CD4-positive, alpha-beta T cell treated with Interleukin-10 for 1 hour (primary cell): ENCODE measurements at regions not wholly inside any gene's neighbourhood (a gene's known extent, or its start where the extent isn't known, plus 50 kb on each side); places are given as distances from the start of the nearest gene placed in this dataset.
"Not testable (repeated sequence)": the region's sequence is repeated elsewhere in the genome, so short reads cannot be mapped to it uniquely, and the experiment has no call there.

Experiments used
- DNase-seq: peaks from one replicate; pipeline ENCODE4 v3.0.0-alpha.2; 2020

DNA sequence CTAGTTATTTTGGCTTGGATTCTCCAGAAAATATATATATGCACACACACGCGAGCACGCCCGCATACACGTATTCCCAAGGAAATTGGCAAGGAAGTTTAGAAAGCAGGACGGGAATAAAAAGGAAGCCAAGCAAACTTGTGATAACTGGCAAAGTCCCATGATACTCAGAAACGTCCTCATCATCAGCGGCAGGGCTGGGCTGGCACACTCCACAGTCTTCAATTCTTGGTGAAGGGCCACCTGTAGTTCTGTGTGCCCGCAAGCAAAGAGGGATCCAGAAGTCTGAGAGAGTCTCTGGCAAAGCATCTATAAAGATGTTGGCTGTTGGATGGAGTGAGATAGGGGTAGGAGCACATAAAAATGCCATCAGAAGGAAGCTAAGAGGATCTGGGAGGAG lies 289.3 kb upstream of the CTNND2 start:
- no peak for DNase-seq

DNA sequence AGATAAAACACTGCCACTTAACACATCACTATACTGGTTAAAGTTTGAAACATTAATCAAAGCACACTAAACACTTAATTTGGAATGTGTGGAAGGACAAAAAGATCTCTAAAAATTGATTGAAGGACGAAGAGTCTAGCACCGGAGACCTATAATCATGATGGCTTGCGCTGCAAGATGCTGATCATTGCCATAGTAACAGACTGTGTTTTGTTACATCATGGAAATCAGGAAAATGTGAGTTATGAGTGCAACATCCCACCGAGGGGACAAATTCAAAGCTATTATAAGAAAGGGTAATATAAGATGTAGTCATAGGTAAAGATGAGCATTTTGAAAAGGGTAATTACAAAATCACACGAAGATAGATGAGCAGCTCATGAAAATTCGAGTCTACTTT lies 278.8 kb upstream of the CTNND2 start:
- DNase-seq, result no peak

DNA sequence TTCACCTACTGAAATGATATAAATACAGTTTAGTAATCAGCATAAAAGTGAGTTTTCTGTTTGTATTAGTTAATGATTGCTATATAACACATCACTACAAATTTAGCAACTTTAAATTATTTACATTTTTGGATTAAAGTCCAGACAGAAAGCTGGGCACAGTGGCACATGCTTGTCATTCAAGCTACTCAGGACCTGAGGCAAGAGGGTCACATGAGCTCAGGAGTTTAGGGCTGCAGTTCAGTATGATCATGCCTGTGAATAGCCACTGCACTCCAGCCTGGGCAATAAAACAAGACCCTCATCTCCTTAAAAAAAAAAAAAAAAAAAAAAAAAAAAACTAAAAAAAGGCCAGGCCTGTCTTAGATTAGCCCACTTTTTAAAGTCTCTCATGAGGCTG lies 273.6 kb upstream of the CTNND2 start:
- no peak for DNase-seq

DNA sequence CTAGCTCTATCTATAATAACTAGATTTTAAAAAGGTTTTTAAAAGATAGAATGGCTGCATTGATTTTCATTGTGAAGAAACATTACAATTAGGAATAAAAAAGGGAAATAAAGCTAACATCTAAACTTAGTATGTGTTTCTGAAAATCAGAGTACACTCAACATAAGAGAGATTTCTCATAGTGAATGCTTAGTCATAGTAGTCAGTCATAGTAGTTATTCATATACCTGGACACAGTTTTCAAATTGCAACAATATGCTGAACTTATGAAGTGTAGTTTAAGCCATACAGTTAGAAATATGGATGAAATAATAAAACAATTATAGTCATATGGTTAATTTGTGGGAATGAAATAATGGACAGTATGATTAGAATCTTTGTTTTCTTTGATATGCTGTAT lies 273.0 kb upstream of the CTNND2 start:
- no peak for DNase-seq

DNA sequence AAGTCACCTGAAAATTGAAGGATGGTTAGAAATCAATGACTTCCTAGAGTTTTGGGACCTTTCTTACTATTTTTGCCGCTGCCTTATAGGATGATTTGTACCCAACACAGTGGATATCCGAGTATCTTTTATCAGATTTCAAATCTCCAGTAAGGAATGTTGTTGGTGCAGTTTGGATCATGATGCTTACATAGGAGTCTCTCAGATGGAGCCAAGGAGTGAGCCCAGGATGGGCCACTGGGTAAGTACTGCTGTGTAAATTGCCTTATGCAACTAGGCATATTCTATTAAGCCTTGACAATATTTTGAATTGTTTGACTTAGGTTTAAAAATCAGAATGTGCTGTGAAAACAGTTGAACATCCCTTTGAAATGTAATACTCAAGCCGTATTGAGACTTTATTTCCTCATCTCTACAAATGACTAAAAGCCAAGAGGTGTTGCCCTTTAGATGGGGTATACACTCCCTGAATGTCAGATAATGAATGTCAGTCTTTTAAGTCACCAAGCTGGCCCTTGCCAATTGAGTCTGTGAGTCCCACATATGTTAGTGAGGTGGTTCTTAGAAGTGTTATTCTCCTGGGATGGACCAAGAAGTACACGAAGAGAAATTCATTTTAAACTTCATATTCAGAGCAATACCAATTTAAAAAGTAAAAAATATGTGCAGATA lies 271.8 kb upstream of the CTNND2 start:
- no peak for DNase-seq

DNA sequence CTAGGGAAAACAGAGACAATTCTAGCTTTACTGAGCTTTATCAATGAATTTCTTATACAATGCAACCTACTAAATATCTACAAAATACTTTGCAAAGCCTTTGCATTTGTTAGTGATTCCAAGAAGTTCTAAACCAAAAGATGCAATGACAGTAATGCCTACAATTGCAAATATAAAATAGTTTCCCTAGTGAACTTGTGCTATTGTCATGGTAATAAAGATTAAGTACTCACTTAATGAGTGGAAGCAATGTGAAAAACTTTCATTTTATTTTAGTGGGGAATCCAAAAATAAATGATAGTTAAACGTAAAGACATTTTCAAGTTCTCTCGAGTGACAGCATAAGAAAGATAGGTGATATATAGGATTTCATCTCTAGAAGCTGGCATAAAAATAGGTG lies 270.5 kb upstream of the CTNND2 start:
- no peak for DNase-seq

DNA sequence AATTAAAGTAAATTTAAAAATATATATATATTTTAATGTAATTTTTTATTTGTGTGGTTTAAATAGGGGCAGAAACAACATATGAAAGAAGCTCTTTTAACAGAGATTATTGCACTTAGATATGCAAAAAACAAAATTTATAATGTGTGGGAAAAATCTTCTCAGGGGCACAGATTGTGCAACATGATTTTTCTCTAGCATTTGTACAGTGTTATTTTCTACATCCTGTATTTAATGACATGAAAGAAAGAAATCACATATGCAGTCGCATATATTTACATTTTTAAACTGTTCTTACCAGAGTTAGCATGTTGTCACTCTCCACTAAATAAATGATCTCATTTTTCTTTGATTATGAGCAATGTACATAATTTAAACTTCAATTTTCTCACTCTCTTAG lies 265.3 kb upstream of the CTNND2 start:
- no peak for DNase-seq

DNA sequence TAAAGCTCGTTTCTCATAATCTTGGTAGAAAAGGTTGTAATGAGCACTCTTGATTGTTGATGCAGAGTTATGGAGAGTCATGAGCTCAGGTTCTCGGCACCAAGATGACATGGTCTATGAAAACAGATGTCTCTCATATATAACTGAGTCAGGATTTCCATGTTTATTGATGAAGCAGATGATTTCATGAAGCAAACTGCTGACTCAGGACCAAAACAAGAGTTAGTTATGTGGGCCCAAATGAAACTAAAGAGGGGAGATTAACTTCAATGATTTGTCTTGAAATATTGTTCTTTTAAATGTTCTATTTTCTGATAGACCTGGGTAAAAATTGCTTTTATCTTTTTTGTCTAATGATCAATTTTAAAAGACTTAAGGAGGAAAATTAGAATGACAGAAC lies 258.6 kb upstream of the CTNND2 start:
- DNase-seq, result no peak

DNA sequence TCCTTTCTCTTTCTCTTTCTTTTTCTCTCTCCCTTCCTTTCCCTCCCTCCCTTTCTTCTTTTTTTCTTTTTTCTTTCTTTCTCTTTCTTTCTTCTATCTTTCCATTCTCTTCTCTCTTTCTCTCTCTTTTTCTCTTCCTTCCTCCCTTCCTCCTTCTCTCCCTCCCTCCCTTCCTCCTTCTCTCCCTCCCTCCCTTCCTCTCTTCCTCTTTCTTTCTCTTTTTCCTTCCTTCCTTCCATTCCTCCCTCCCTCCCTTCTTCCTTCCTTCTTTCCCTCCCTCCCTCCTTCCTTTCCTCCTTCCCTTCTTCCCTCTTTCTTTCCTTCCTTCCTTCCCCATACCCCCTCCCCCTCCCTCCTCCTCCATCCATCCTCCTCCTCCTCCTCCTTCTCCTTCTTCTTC lies 243.3 kb upstream of the CTNND2 start:
- no peak for DNase-seq

DNA sequence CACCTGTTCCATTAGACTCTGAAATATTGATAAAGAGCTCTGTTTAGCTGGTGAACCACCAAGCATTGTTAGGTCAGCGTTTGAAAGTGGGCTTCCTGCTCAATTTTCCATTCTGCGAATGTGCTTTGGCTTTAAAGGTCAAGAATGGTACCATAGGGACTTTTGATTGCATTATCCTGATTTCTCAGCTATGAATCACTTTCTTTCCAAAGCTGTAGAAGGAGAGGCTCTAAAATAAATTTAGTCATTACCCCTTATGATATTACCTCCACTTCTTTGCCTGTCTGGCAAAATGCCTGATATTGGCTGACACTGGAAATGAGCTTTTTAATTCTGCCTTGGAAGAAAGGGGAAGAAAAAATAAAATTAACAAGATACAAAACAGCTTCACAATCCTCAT lies 237.2 kb upstream of the CTNND2 start:
- DNase-seq, result no peak

DNA sequence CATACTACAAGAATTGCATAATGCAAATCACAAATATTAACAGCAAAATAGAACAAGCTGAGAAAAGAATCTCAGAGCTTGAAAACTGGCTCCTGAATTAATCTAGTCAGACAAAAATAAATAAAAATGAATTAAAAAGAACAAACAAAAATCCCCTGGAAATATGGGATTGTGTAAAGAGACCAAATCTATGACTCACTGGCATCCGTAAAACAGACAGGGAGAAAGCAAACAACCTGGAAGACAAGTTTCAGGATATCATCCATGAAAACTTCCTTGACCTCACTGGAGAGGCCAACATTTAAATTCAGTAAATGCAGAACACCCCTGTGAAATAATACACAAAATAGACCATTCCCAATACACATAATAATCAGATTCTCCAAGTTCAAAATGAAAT lies 229.3 kb upstream of the CTNND2 start:
- DNase-seq, result no peak

DNA sequence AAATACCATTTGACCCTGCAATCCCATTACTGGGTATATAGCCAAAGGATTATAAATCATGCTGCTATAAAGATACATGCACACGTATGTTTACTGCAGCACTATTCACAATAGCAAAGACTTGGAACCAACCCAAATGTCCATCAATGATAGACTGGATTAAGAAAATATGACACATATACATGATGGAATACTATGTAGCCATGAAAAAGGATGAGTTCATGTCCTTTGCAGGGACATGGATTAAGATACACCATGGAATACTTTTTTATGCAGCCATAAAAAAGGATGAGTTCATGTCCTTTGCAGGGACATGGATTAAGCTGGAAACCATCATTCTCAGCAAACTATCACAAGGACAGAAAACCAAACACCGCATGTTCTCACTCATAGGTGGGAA lies 226.8 kb upstream of the CTNND2 start:
- DNase-seq, result not testable (repeated sequence)

DNA sequence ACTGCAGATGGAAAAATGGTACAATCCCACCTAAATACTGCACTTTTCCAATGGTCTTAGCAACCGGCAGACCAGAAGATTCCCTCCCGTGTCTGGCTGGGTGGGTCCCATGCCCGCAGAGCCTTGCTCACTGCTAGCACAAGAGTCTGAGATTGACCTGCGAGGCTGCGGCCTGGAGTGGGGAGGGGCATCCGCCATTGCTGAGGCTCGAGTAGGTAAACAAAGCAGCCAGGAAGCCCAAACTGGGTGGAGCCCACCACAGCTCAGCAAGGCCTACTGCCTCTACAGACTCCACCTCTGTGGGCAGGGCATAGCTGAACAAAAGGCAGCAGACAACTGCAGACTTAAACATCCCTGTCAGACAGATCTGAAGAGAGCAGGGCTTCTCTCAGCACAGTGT lies 221.6 kb upstream of the CTNND2 start:
- no peak for DNase-seq

DNA sequence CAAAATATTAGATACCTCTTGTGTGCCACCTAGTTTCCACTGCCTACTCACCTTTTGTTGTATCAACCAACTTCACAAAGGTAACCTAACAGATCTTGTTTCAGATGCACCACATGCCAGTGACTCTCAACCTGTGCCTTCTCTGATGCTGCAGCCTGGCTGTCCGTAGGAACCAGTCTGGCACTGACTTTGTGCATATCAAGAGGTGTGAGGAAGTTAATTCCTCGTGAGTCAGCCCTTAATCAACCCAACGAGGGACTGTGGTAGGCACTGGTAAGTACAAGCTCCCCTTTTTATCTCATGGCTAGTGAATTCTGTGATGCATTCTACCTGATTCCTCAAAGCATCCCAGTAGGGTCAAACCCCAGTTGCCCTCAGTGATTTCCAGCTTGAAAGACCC lies 215.4 kb upstream of the CTNND2 start:
- no peak for DNase-seq

DNA sequence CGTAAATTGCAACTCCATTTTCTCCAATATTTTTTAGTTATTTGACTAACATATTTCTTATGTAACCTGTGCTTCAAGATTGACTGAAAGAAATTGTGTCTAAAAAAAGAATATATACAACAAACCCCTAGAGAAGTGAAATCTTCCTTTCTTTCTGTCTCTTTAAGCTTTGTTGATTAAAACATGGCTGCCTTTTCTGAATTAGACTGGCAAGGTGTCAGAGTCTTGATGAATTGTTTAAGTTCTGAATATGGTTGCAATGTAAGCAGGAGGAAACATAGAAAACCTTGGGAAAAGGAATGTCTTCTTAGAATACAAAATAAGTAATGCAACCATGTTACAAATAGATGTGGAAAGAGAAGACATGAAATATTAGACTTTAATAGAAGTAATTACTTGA lies 209.8 kb upstream of the CTNND2 start:
- DNase-seq, result no peak

DNA sequence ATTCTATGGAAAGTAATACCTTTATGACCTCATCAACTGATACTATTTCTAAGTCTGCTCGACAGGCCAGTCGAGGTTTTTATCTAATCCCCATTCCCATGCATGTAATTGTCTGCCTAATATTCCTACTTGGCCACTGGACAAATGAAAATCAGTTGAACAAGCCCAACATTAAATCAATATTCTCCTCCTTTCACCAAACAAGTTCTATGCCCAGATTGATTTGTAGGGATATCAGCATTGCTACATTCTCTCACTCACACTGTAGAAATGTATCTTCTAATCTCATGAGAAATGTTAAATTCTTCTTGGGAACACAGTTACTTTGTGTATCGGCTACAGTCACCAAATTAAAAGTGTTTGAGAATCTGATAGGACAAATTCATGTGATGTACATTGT lies 208.8 kb upstream of the CTNND2 start:
- no peak for DNase-seq

DNA sequence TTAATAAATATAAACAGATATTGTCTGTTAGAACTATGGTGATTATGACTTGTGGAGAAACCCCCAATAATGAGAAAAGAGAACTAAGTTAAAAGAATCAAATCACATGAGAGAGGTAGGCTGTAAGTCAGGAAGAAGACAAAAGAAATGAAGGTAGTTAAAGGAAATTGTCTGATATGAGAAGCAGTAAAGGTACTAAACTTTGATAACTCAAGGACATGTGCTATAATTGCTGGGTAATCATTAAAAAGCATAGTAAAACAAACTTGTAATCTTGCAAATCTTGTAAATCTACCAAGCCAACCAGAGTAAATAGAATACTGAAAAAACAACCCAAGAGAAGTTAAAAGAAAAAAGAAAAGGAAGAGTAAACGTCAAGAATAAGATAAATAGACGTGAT lies 207.0 kb upstream of the CTNND2 start:
- no peak for DNase-seq

DNA sequence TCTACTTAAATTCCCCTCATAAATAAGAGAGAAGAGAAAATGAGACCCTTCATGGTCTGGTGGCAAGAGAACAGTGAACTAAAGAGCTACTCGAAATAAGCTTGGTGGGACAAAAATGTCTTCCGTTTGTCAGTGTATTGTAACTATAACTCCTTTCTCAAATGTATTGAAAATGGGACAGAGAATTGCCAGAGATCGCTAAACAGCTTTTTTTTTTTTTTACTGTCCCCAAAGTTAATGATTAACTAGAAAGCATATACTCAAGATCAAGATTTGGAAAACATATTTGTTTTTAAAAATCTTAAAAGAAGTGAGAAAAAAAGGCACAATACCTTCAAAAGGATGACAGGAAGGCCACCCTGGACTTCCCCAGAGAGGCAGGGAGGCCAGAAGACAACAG lies 206.4 kb upstream of the CTNND2 start:
- DNase-seq, result no peak

DNA sequence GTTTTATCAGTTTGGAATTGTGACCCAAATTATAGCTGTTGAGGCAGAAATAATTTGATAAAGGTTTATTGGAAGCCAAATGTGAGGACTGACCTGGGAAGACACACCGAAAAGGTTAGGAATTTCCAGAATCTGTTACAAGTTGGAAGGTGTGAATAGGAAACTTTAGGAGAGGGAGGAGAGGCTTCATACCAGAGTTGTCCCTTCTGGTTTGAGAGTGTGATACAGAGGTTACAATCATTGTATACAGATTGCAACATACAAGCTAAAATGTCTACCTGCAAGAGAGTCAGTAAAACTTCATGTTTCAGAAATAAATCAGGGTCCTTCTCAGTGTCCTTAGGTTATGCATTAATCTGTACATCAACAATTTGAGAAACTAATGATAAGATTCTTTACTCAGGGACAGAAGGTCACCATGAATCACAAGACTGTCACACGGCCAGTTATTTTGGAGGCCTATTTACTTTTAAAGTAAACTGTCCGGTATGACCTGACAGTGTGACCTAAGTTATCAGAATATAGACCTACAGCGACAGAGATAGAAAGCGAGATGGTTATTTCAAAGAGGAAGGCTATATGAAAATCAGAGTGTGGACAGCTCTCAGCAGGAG lies 204.9 kb upstream of the CTNND2 start:
- no peak for DNase-seq

DNA sequence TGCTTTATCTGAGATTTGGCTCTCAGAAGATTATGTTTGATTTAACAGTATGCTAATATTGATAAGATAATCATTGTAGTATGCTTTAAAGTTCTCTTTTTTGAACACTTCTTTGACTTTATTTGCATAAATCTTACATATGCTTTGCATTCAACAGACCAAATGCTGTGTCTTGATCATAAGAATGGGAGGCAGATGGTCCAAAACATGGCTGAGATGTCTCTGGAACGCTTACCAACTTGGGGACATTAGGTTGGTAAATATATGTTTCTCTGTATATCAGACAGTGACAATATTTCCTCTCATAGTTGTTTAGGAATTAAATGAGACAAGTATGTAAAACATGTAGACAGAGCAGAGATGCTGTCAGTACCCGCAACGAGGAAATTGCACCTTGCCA lies 197.9 kb upstream of the CTNND2 start:
- no peak for DNase-seq

DNA sequence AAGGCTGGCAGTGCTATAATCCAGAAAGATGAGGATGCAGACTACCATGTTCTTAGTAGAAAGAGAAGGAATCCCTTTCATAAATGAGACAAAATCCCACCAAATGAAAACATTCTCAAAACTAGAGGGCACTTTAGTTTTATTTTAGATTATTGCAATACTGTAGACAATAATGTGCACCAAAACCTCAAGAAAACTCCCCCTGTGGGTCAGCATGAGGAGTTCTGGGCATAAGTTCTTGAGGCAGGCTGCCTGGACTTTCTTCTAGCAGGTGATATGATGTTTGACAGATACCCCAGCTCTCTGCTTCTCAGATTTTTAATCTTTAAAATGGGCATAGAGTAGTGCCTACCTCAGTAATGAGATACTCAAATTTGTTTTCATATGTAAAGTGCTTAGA lies 196.3 kb upstream of the CTNND2 start:
- DNase-seq, result no peak

DNA sequence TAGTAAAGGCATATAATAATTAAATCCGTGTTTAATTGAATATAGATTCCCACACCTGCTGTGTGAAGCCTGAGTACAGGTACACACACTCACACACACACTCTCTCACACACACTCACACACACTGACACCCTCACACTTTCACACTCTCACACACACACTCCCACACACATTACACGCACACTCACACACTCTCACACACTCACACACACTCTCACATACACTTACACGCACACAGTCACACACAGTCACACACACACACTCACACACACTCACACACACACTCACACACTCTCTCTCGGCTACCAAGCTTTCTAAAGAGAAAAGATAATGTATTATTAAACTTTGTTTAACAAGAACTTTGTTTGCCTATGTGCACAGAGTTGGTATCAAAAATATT lies 195.1 kb upstream of the CTNND2 start:
- DNase-seq, result no peak

DNA sequence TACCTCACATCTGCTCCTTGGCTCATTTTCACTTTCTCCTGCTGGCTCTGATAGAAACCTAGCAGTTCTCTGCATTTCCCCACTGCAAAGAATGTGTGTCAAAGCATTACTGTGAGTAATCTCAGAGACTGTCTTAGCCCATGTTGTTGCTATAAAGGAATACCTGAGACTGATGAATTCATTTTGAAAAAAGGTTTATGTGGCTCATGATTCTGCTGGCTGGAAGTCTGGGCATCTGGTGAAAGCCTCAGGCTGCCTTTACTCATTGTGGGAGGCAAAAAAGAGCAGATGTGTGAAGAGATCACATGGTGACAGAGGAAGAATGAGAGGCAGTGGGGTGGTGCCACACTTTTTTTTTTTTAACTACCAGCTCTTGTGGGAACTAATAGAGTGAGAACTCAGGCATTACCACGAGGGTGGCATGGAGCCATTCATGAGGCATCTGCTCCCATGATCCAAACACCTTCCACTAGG lies 191.6 kb upstream of the CTNND2 start:
- no peak for DNase-seq

DNA sequence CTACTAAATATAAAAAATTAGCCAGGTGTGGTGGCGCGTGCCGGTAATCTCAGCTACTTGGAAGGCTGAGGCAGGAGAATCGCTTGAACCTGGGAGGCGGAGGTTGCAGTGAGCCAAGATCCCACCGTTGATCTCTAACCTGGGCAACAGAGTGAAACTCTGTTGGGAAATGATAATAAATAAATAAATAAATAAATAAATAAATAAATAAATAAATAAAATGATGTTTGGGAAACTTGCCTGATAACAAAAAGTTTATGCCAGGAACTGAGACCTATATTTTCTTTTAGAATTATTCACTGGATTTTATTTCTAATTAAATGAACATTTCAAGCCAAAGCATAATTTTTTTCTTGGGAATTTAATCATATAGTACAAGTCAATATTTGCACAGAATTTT lies 189.3 kb upstream of the CTNND2 start:
- DNase-seq, result no peak

DNA sequence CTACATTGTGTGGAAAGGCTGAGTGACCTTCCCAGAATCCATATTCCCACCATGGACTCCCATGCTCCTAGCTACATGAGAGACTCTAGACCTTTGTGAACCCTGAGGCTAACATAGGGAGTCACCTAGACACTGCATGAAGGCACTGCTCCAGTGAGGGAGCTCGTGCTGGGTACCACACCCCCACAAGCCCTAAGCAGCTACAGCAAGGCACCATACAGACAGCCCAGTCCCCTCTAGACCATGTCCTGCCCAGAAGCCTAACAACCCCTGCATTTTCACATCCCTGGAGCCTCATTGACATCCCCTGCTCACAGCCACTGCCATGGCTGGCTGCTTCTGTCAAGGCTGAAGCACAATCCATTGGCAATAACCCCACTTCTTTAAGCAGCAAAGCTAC lies 176.5 kb upstream of the CTNND2 start:
- DNase-seq, result no peak
